T-helper 2 cell treated with Interferon-gamma antibody and Interleukin-4, amounts not matched to agents 5 μg/mL and 100 μg/mL, for 36 hours (primary cell): ENCODE measurements at regions not wholly inside any gene's neighbourhood (a gene's known extent, or its start where the extent isn't known, plus 50 kb on each side); places are given as distances from the start of the nearest gene placed in this dataset.

Source experiments
- DNase-seq: peaks from one replicate; pipeline ENCODE4 v3.0.0; 2021; ENCODE audit warnings: low spot score
- H3K27ac Mint-ChIP-seq: one replicate; pipeline ENCODE4 v1.8.0; 2021; ENCODE audit warnings: mild to moderate bottlenecking, mixed read lengths
- H3K27me3 Mint-ChIP-seq: one replicate; pipeline ENCODE4 v1.8.0; 2021; ENCODE audit warnings: low read depth, mixed read lengths
- H3K36me3 Mint-ChIP-seq: one replicate; pipeline ENCODE4 v1.8.0; 2021; ENCODE audit warnings: low read depth, mixed read lengths
- H3K4me1 Mint-ChIP-seq: one replicate; pipeline ENCODE4 v1.8.0; 2021; ENCODE audit warnings: low read depth, mixed read lengths
- H3K4me3 Mint-ChIP-seq: one replicate; pipeline ENCODE4 v1.8.0; 2022; ENCODE audit warnings: mild to moderate bottlenecking, moderate library complexity, mixed read lengths
- H3K9me3 Mint-ChIP-seq: one replicate; pipeline ENCODE4 v1.8.0; 2021; ENCODE audit warnings: mixed read lengths

- Mint-ChIP-seq H3K36me3 (no peaks in the 10 kb centered on the region), H3K4me1 (no peaks in the 10 kb centered on the region), H3K4me3 (no peak overlapping the region), H3K9me3 (no peaks in the 10 kb centered on the region), H3K27ac (no peak overlapping the region), H3K27me3 (no peaks in the 10 kb centered on the region)
- DNase-seq = no peak
Observed at GRCh38 chr17:5675625-5676421, 91.5 kb upstream of the NLRP1 start.

GRCh38 chr17:5677620-5678019 is 93.3 kb upstream of the NLRP1 start:
- peaks cover 6% of the 10 kb centered on the region for H3K27me3 Mint-ChIP-seq
- H3K4me1 Mint-ChIP-seq = no peaks in the 10 kb centered on the region
- H3K27ac Mint-ChIP-seq = no peak overlapping the region
- H3K4me3 Mint-ChIP-seq = no peak overlapping the region
- no peak for DNase-seq
- H3K9me3 Mint-ChIP-seq = no peaks in the 10 kb centered on the region
- no peaks in the 10 kb centered on the region for H3K36me3 Mint-ChIP-seq

- H3K36me3 Mint-ChIP-seq = no peaks in the 10 kb centered on the region
- no peak overlapping the region for H3K27ac Mint-ChIP-seq
- no peak overlapping the region for H3K4me3 Mint-ChIP-seq
- H3K9me3 Mint-ChIP-seq = no peaks in the 10 kb centered on the region
- no peak for DNase-seq
- H3K27me3 Mint-ChIP-seq = peaks cover 8% of the 10 kb centered on the region
- H3K4me1 Mint-ChIP-seq = no peaks in the 10 kb centered on the region
Observed at GRCh38 chr17:5678171-5678570, 93.9 kb upstream of the NLRP1 start.

- H3K4me3 Mint-ChIP-seq = no peak overlapping the region
- H3K4me1 Mint-ChIP-seq = no peaks in the 10 kb centered on the region
- no peaks in the 10 kb centered on the region for H3K9me3 Mint-ChIP-seq
- no peak for DNase-seq
- no peak overlapping the region for H3K27ac Mint-ChIP-seq
- H3K36me3 Mint-ChIP-seq = no peaks in the 10 kb centered on the region
- H3K27me3 Mint-ChIP-seq = peaks cover 8% of the 10 kb centered on the region
Observed at GRCh38 chr17:5680766-5681165, 96.5 kb upstream of the NLRP1 start.

GRCh38 chr17:5683241-5683640 is 98.9 kb upstream of the NLRP1 start:
- no peak overlapping the region for H3K27ac Mint-ChIP-seq
- H3K27me3 Mint-ChIP-seq = peaks cover 8% of the 10 kb centered on the region
- H3K9me3 Mint-ChIP-seq = no peaks in the 10 kb centered on the region
- H3K4me1 Mint-ChIP-seq = no peaks in the 10 kb centered on the region
- no peaks in the 10 kb centered on the region for H3K36me3 Mint-ChIP-seq
- no peak overlapping the region for H3K4me3 Mint-ChIP-seq
- DNase-seq = no peak

GRCh38 chr17:5686074-5686635 is 101.8 kb upstream of the NLRP1 start:
- H3K4me3 Mint-ChIP-seq = no peak overlapping the region
- H3K27me3 Mint-ChIP-seq = peaks cover 8% of the 10 kb centered on the region
- no peaks in the 10 kb centered on the region for H3K36me3 Mint-ChIP-seq
- H3K27ac Mint-ChIP-seq = no peak overlapping the region
- no peak for DNase-seq
- no peaks in the 10 kb centered on the region for H3K9me3 Mint-ChIP-seq
- H3K4me1 Mint-ChIP-seq = no peaks in the 10 kb centered on the region

GRCh38 chr17:5687646-5688045 is 103.3 kb upstream of the NLRP1 start:
- Mint-ChIP-seq H3K27ac (no peak overlapping the region), H3K36me3 (no peaks in the 10 kb centered on the region), H3K27me3 (peaks cover 2% of the 10 kb centered on the region), H3K4me3 (no peak overlapping the region), H3K9me3 (no peaks in the 10 kb centered on the region), H3K4me1 (no peaks in the 10 kb centered on the region)
- no peak for DNase-seq

- no peak overlapping the region for H3K4me3 Mint-ChIP-seq
- DNase-seq = no peak
- H3K36me3 Mint-ChIP-seq = no peaks in the 10 kb centered on the region
- no peak overlapping the region for H3K27ac Mint-ChIP-seq
- no peaks in the 10 kb centered on the region for H3K9me3 Mint-ChIP-seq
- no peaks in the 10 kb centered on the region for H3K4me1 Mint-ChIP-seq
- no peaks in the 10 kb centered on the region for H3K27me3 Mint-ChIP-seq
Observed at GRCh38 chr17:5693821-5694220, 109.5 kb upstream of the NLRP1 start.

- Mint-ChIP-seq H3K4me3 (no peak overlapping the region), H3K27ac (no peak overlapping the region), H3K36me3 (no peaks in the 10 kb centered on the region), H3K9me3 (no peaks in the 10 kb centered on the region), H3K27me3 (peaks cover 2% of the 10 kb centered on the region), H3K4me1 (no peaks in the 10 kb centered on the region)
- DNase-seq = no peak
Observed at GRCh38 chr17:5694551-5694950, 110.2 kb upstream of the NLRP1 start.

GRCh38 chr17:5695480-5695879 is 111.2 kb upstream of the NLRP1 start:
- H3K27me3 Mint-ChIP-seq = peaks cover 4% of the 10 kb centered on the region
- no peaks in the 10 kb centered on the region for H3K4me1 Mint-ChIP-seq
- DNase-seq = no peak
- no peak overlapping the region for H3K4me3 Mint-ChIP-seq
- H3K27ac Mint-ChIP-seq = no peak overlapping the region
- H3K9me3 Mint-ChIP-seq = no peaks in the 10 kb centered on the region
- H3K36me3 Mint-ChIP-seq = no peaks in the 10 kb centered on the region

GRCh38 chr17:5698959-5699358 is 114.7 kb upstream of the NLRP1 start:
- Mint-ChIP-seq H3K36me3 (no peaks in the 10 kb centered on the region), H3K27me3 (peaks cover 17% of the 10 kb centered on the region), H3K4me3 (no peak overlapping the region), H3K9me3 (no peaks in the 10 kb centered on the region), H3K4me1 (no peaks in the 10 kb centered on the region), H3K27ac (no peak overlapping the region)
- DNase-seq = no peak

- peaks cover 18% of the 10 kb centered on the region for H3K27me3 Mint-ChIP-seq
- H3K9me3 Mint-ChIP-seq = no peaks in the 10 kb centered on the region
- no peaks in the 10 kb centered on the region for H3K4me1 Mint-ChIP-seq
- DNase-seq = no peak
- no peaks in the 10 kb centered on the region for H3K36me3 Mint-ChIP-seq
- H3K27ac Mint-ChIP-seq = no peak overlapping the region
- H3K4me3 Mint-ChIP-seq = no peak overlapping the region
Observed at GRCh38 chr17:5699814-5700213, 115.5 kb upstream of the NLRP1 start.

- H3K27me3 Mint-ChIP-seq = peaks cover 18% of the 10 kb centered on the region
- H3K4me1 Mint-ChIP-seq = no peaks in the 10 kb centered on the region
Observed at GRCh38 chr17:5700745-5701144, 116.4 kb upstream of the NLRP1 start.

GRCh38 chr17:5701381-5701780 is 117.1 kb upstream of the NLRP1 start:
- Mint-ChIP-seq H3K27ac (no peak overlapping the region), H3K9me3 (no peaks in the 10 kb centered on the region), H3K4me1 (no peaks in the 10 kb centered on the region), H3K36me3 (no peaks in the 10 kb centered on the region), H3K4me3 (no peak overlapping the region), H3K27me3 (peaks cover 18% of the 10 kb centered on the region)
- no peak for DNase-seq

More at GRCh38 chr17:5700745-5701144, 116.4 kb upstream of the NLRP1 start:
- no peak overlapping the region for H3K27ac Mint-ChIP-seq
- H3K9me3 Mint-ChIP-seq = no peaks in the 10 kb centered on the region
- H3K36me3 Mint-ChIP-seq = no peaks in the 10 kb centered on the region
- DNase-seq = no peak
- no peak overlapping the region for H3K4me3 Mint-ChIP-seq
